Esophagus muscularis mucosa (tissue), 4 donors: ENCODE measurements at regions not wholly inside any gene's neighbourhood (a gene's known extent, or its start where the extent isn't known, plus 50 kb on each side); places are given as distances from the start of the nearest gene placed in this dataset.
"Not testable (repeated sequence)": the region's sequence is repeated elsewhere in the genome, so short reads cannot be mapped to it uniquely, and the experiment has no call there.

Experiments used
- DNase-seq: peaks from one replicate; pipeline ENCODE4 v3.0.0-alpha.2; 2017; ENCODE audit errors: extremely low spot score
- H3K27ac ChIP-seq, 4 donors: fragments of 200-600 bp; sonication (generic); replicated peaks in 1 of 4; 1 replicate in 3 of 4; 2 replicates in 1 of 4; pipeline ENCODE4 v1.5.1; 2016 to 2019; ENCODE audit warnings: mild to moderate bottlenecking in 1 of 4
- H3K27me3 ChIP-seq, 4 donors: fragments of 200-600 bp; sonication (generic); one replicate each; pipeline versions ENCODE4 v1.5.1 to v1.6.0; 2016 to 2019
- H3K36me3 ChIP-seq, 4 donors: fragments of 200-600 bp; sonication (generic); one replicate each; pipeline ENCODE4 v1.5.1; 2016 to 2019
- H3K4me1 ChIP-seq, 4 donors: fragments of 200-600 bp; sonication (generic); one replicate each; pipeline ENCODE4 v1.5.1; 2016 to 2019
- H3K4me3 ChIP-seq, 4 donors: fragments of 200-600 bp; sonication (generic); 1 replicate in 2 of 4; 2 replicates in 2 of 4; pipeline ENCODE4 v1.5.1; 2016 to 2019; ENCODE audit warnings: mild to moderate bottlenecking in 4 of 4, moderate library complexity in 1 of 4
- H3K9me3 ChIP-seq, 4 donors: fragments of 200-600 bp; sonication (generic); 1 replicate in 3 of 4; 2 replicates in 1 of 4; pipeline ENCODE4 v1.5.1; 2016 to 2019
- CTCF ChIP-seq, 3 experiments: fragments of 200-600 bp in 2 of 3; fragments of 450-650 bp in 1 of 3; sonication (generic) in 2 of 3; IDR thresholded peaks; one replicate each; pipeline ENCODE4 v1.5.1; 2017 to 2019; ENCODE audit warnings: antibody characterized with exemption in 3 of 3, mild to moderate bottlenecking in 2 of 3, moderate library complexity in 1 of 3
- EP300 ChIP-seq: sonication (generic); formaldehyde crosslinking; IDR thresholded peaks from one replicate; pipeline ENCODE4 v1.6.1; 2017; ENCODE audit warnings: antibody characterized with exemption
- POLR2A ChIP-seq: fragments of 450-650 bp; IDR thresholded peaks from one replicate; pipeline ENCODE4 v1.6.1; 2017; ENCODE audit warnings: antibody characterized with exemption, moderate library complexity, mild to moderate bottlenecking, low read depth
- POLR2AphosphoS5 ChIP-seq, 2 donors: sonication (generic); formaldehyde crosslinking; IDR thresholded peaks; one replicate each; pipeline ENCODE4 v1.6.1; 2017; ENCODE audit warnings: antibody characterized with exemption in 2 of 2
- WGBS: methylation state at CpG from one replicate; pipeline ENCODE4 v1.1.5; 2018; 5-methylcytosine and 5-hydroxymethylcytosine counted together
- intact Hi-C: fragments of 100-400 bp; cut with DNase I; formaldehyde crosslinking; loops from one replicate; pipeline ENCODE4 v1.15.1; 2023

DNA sequence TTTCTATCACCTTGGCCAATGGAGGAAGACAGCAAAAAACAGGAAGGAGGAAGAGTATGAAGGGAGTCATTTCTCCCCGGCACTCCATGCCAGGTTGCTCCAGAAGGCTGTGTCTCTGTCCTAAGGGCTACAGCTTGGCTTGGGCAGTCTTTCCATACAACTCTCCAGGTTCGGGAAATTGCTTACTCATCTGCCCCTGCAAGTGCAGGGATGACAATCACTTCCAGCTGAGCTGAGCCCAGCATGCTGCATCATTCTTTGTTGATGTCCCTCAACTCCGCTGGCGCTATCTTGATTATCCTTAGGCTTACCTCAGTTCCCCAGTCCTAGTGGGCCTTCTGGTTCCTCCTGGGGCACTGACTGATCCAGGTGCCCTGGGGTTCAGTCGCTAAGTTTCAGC is 86.9 kb upstream of the COPS8 start:
- intact Hi-C loops: no loop called here
- H3K9me3 ChIP-seq: no peaks in the 10 kb centered on the region
- peaks cover 0 to 37% (median 0%) of the 10 kb centered on the region in 4 donors for H3K27me3 ChIP-seq
- H3K4me3 ChIP-seq: no peak overlapping the region
- H3K27ac ChIP-seq: no peak overlapping the region
- no peak for DNase-seq
- WGBS: 93% methylated on average over 5 of the region's 5 CpGs
- no peaks in the 10 kb centered on the region for H3K4me1 ChIP-seq
- H3K36me3 ChIP-seq: no peaks in the 10 kb centered on the region
- no peak for TF ChIP-seq POLR2AphosphoS5 (IDR thresholded peaks at IDR 0.05)

DNA sequence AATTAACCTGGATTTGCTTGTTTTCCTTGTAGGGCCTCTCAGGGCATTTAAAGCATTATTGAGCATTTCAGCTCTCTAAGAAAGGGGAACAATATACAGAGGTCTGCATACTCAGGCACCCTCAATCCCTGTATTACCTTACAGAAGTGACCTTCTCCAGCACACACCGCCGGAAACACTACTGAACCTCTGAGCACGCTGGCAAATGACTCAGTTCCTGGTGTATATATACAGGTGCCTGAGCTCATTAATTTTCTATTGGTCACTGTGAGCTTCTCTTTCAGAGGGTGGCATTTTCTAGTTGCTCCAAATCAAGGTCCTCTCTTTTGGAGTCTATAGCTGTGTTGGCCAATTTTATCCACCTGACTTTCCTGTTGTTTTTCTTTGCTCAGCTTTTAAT is 85.2 kb upstream of the COPS8 start:
- H3K4me1 ChIP-seq: no peaks in the 10 kb centered on the region
- no peaks in the 10 kb centered on the region for H3K36me3 ChIP-seq
- DNase-seq: no peak
- H3K27ac ChIP-seq: no peak overlapping the region
- no peaks in the 10 kb centered on the region for H3K9me3 ChIP-seq
- 81% methylated on average over 3 of the region's 3 CpGs for WGBS
- no peak for TF ChIP-seq POLR2AphosphoS5 (IDR thresholded peaks at IDR 0.05)
- TF ChIP-seq CTCF (IDR thresholded peaks at IDR 0.05): no peak
- TF ChIP-seq POLR2A: no peak
- TF ChIP-seq EP300: no peak
- H3K4me3 ChIP-seq: no peak overlapping the region
- intact Hi-C loops: no loop called here
- peaks cover 0 to 24% (median 0%) of the 10 kb centered on the region in 4 donors for H3K27me3 ChIP-seq

- H3K9me3 ChIP-seq, DNase-seq, H3K4me1 ChIP-seq, H3K27me3 ChIP-seq, intact Hi-C loops, H3K36me3 ChIP-seq, H3K4me3 ChIP-seq, H3K27ac ChIP-seq: not testable (repeated sequence)
- 76% methylated on average over 17 of the region's 17 CpGs for WGBS
These were observed 80.3 kb upstream of the COPS8 start for GRCh38 chr2:237005341-237005740.

GRCh38 chr2:237011206-237011795 is 74.4 kb upstream of the COPS8 start:
- no peak overlapping the region for H3K4me3 ChIP-seq
- H3K36me3 ChIP-seq: no peaks in the 10 kb centered on the region
- 65% methylated on average over 5 of the region's 5 CpGs for WGBS
- DNase-seq: no peak
- no peaks in the 10 kb centered on the region for H3K4me1 ChIP-seq
- no peaks in the 10 kb centered on the region for H3K27me3 ChIP-seq
- H3K9me3 ChIP-seq: no peaks in the 10 kb centered on the region
- no peak overlapping the region for H3K27ac ChIP-seq
- intact Hi-C loops: no loop called here
- TF ChIP-seq POLR2A (no peak), EP300 (no peak), POLR2AphosphoS5 (IDR thresholded peaks at IDR 0.05) (no peak), CTCF (IDR thresholded peaks at IDR 0.05) (no peak)

DNA sequence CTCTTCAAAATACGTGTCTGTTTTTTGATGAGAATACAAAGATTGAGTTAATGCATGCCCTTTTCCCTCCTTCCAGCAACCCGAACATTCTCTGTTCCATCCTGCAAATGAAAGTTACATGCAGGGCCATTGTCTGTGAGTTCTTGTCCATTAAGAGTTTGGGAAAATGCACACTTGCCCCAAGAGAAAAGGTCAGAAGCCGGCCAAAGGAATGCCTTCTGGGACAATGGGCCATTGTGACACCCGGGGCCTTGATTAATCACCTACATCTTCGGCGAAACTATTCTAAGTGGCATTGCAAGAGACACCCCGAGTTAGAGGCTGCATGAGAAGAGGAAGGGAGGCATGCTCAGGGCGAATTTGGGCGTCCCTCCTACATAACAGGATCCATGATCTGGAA is 73.7 kb upstream of the COPS8 start:
- no peaks in the 10 kb centered on the region for H3K4me1 ChIP-seq
- no peaks in the 10 kb centered on the region for H3K9me3 ChIP-seq
- 82% methylated on average over 9 of the region's 9 CpGs for WGBS
- no peaks in the 10 kb centered on the region for H3K27me3 ChIP-seq
- no peak for DNase-seq
- no peaks in the 10 kb centered on the region for H3K36me3 ChIP-seq
- intact Hi-C loops: no loop called here
- TF ChIP-seq POLR2AphosphoS5 (IDR thresholded peaks at IDR 0.05) (no peak), EP300 (no peak), CTCF (IDR thresholded peaks at IDR 0.05) (no peak), POLR2A (no peak)
- no peak overlapping the region for H3K4me3 ChIP-seq
- no peak overlapping the region for H3K27ac ChIP-seq

DNA sequence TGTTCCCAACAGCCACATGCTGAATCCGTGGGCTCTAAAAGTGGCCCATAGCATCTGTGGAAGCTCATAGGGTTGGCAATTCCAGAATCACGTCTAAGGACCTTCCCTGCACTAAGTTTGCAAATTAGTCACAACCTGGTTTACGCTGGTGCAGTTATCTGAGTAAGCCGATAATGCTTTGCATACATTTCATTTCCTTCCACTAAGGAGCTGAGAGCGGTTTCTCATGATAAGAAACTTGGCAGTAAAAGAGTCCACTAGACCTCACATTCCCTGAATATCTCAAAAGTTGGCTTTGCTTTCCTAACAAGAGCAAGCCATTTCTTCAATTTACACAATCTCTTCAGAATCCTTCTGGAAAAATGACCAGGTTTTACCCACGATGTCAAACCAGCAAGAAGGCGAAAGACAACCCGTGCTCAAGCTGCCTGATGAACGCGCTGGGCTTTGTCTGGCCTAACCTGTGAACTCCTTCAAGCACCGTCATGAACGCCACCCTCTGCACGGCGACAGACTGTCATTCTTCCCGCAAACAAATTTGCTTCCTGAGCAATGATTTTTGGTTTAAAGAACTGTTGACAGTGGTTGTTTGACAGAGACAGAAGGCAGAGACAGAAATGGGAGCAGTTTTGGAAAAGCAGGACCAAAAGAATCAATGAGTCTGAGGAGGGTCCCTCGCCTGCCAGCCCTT is 73.0 kb upstream of the COPS8 start:
- TF ChIP-seq EP300: no peak
- TF ChIP-seq CTCF (IDR thresholded peaks at IDR 0.05): no peak
- no peak for TF ChIP-seq POLR2AphosphoS5 (IDR thresholded peaks at IDR 0.05)
- TF ChIP-seq POLR2A: no peak
- no peak for DNase-seq
- H3K9me3 ChIP-seq: no peaks in the 10 kb centered on the region
- H3K27me3 ChIP-seq: no peaks in the 10 kb centered on the region
- no peaks in the 10 kb centered on the region for H3K4me1 ChIP-seq
- H3K36me3 ChIP-seq: no peaks in the 10 kb centered on the region
- H3K4me3 ChIP-seq: no peak overlapping the region
- WGBS: 69% methylated on average over 16 of the region's 16 CpGs
- no peak overlapping the region for H3K27ac ChIP-seq
- intact Hi-C loops: no loop called here
